ENCODE measurements at regions not wholly inside any gene's neighbourhood (a gene's known extent, or its start where the extent isn't known, plus 50 kb on each side); places are given as distances from the start of the nearest gene placed in this dataset.

DNA sequence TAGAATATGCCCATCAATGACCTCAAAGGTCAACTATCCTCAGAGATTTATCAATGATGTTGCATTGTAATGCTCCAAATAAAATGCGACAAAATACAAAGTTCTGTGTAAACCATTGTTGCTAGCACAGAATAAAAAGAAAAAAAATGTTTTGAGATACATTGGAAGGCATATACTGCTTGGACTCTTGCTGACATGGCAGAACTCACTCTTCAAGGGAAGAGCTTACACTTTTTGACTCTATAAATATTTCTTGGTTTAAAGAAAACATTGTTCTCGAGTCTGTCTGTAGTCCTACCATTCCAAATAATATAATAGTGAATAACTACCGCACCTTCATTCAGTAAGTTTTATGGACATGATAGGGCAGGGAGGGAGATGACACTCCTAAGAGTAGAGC is 178.7 kb upstream of the RSPO3 start:
- no peak for TF ChIP-seq CTCF (conservative IDR thresholded peaks at IDR 0.05; ENCODE audit: low read length)
- no peak for TF ChIP-seq EZH2phosphoT487 (IDR thresholded peaks at IDR 0.05; ENCODE audit: borderline replicate concordance, low read depth, low read length)
